ENCODE measurements at regions not wholly inside any gene's neighbourhood (a gene's known extent, or its start where the extent isn't known, plus 50 kb on each side); places are given as distances from the start of the nearest gene placed in this dataset.

DNA sequence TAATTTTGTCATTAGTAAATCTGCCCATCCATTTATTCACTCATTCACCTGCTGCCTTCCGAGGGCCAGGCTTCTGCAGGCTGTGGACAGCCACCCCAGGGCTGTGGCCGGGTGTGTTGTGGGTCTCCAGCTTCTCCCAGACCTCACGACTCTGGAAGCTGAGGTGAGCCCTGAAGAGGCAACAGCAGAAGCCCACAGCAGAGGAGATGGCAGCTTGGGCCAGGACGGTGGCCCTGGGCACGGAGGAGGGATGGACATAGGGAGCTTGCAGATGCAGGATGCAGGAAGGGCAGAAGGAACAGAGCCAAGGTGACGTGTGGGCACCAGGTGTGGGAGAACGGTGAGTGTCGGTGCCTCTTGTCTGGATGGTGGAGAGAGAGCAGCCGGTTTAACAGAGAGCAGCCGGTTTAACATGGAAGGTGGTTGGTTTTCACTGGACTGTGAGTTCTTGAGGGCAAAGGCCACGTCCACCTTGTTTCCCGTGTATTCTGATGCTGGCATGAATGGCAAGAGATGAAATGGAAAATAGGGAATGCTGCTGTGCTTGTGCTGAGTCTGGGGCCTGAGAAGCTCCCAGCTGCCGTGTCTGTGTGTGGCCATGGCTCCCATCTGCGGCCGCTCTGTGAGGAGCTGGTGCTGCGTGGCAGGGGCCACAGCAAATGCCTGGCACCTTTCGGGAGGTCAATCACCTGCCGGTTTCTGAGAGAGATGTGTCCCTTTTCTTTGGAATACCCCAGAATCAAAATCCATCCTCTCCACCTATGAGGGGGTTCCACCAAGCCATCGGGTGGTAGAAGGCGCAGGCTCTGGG is 669.9 kb downstream of the BRD1 start:
- DNase-seq = no peak

GRCh38 chr22:49156662-49157285 is 670.9 kb downstream of the BRD1 start:
- DNase-seq = no peak

DNA sequence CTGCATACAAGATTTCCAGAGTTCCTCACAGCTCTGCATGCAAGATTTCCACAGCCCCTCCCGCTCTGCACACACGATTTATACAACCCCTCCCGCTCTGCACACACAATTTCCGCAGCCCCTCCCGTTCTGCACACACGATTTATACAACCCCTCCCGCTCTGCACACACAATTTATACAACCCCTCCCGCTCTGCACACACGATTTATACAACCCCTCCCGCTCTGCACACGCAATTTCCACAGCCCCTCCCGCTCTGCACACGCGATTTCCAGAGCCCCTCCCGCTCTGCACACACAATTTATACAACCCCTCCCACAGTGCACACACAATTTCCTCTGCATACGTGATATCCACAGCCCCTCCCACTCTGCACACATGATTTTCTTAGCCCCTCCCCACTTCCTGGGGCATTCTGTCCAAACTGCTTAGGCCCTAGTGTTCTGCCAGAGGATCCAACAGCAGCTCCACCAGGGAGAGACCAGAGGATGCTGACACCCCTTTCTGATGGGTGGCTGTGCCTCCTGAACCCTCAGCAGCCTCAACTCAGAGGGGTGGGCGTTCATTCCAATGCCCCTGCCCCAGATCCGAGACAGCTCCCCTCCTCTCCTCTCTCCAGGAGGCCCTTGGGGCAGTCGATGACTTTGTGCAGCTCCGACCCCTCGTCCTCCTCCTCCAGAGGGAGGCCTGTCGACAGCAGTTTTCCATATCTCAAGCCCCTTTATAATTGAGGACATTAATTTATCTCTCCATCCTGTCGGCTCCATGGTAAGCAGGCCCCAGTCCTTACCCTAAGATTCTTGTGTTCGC is 671.7 kb downstream of the BRD1 start:
- no peak for DNase-seq

GRCh38 chr22:49155039-49155769 is 672.5 kb downstream of the BRD1 start:
- no peak for DNase-seq

GRCh38 chr22:49154433-49154832 is 673.2 kb downstream of the BRD1 start:
- DNase-seq = no peak

DNA sequence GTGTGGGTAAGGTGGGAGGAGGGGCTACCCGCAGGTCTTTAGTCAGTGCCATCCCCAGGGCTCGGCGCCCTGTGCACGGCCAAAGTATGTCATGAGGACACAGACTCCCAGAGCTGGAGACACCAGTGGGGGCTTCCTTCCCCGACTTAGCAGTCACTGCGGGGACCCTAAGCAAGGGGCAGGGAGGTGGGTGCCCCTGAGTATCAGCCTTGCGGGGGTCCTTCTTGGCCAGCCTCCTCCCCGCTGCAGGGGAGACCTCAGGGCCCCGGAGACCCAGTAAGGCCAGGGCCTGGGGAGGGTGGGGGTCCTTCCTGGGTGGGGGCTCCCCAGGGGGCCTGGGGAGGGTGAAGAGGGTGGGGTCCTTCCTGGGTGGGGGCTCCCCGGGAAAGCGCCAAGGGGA is 673.8 kb downstream of the BRD1 start:
- DNase-seq = no peak

DNA sequence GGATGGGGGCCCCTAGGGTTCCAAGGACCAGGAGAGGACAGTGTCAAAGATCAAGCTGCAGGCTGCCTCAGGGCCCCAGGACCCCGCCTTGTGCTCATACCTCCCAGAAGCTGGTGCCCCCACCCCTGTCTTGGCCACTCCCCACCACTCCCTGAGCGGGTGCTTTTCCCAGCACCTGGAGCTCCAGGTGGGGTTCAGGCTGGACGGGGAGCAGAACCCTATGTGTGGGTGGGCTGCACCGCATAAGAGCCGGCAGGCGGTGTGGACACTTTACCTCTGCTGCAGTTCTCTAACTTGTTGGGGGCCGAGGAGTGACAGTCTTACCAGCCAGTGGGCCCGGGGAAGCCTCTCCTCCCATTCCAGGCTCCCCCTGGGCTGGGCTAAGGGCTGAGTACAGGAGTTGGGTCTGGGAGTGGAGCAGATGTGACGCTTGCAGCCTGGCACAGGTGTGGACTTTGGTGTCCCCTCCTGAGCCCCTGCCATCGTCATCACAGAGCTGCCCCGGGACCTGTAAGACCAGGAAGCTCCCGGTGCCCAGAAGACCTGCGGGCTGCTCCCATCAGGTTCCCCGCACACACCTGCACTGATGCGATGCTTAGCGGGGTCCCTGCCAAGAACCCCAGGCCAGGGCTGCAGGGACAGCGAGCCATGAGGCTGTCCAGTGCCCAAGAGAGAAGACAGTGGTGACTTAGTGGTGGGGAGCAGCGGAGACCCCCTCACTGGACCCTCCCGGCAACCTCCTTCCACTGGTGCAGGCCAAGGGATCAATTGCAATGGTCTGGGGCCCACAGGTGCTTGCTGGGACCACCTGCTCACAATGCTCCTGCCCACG is 674.5 kb downstream of the BRD1 start:
- no peak for DNase-seq

GRCh38 chr22:49152127-49152938 is 675.3 kb downstream of the BRD1 start:
- DNase-seq = no peak

GRCh38 chr22:49151256-49152126 is 676.2 kb downstream of the BRD1 start:
- DNase-seq = no peak

- DNase-seq = no peak
Observed at GRCh38 chr22:49150801-49151221, 676.9 kb downstream of the BRD1 start.

GRCh38 chr22:49149721-49150608 is 677.7 kb downstream of the BRD1 start:
- no peak for DNase-seq

- DNase-seq = no peak
Observed at GRCh38 chr22:49148895-49149418, 678.7 kb downstream of the BRD1 start.

- DNase-seq = no peak
Observed at GRCh38 chr22:49147617-49148175, 680.0 kb downstream of the BRD1 start.

DNA sequence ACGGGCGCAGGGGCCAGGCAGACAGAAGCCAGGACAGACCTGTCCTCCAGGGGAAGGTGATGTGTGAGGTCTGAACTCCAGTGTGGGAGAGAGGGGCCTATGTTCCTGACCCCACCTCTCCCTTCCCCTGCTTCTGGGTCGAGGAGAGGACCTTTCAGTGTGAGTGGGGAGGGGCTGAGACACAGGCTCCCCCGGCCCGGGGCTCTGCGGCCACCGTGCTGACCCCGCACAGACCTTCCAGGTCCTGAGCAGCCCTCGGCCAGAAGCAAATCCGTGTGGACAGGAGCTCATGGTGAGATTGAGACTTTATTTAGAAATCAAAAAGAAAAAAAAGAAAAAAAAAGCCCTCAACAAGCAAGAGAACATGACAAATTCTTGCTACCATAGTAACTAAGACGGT is 680.5 kb downstream of the BRD1 start:
- DNase-seq = no peak

GRCh38 chr22:49146511-49146910 is 681.2 kb downstream of the BRD1 start:
- no peak for DNase-seq

GRCh38 chr22:49143812-49144211 is 683.9 kb downstream of the BRD1 start:
- DNase-seq = no peak

DNA sequence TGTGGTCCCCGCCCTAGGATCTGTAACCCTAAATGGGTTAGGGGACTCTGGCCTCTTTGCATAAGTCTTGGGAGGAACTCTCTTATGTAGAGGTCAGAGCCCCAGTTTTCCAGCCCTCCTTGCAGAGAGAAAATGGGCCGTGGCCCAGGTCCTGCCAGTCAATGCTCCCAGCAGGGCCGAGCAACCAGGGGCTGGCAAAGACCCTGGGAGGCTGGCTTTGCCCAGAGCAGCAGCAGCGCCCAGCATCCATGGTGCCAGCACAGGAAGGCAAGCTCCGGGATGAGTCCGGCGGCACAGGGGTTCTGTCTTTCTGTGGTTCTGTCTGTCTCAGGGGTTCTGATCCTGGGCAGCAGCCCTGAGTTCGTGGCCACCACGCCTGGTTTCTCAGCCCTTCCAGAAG is 684.8 kb downstream of the BRD1 start:
- no peak for DNase-seq

DNA sequence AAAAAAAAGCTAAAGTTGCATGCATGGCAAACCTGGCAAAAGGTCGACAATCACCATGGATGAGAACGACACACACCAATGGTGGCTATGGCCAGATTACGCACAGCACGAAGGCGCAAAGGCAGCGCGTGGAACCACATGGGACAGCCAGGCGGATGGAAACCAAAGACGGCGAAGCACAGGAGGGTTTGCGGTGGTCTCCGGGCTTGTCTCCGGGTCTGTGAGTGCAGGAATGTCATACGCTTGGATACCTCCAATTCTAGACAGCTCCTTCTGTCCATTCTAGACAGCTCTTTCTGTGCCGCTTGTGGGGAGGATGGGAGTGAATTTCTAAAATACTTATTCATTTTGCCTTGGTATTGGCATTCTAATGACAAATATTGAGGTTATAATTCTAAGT is 685.4 kb downstream of the BRD1 start:
- no peak for DNase-seq

GRCh38 chr22:49141761-49142160 is 685.9 kb downstream of the BRD1 start:
- no peak for DNase-seq

All from EL (cell line).